ENCODE measurements at regions not wholly inside any gene's neighbourhood (a gene's known extent, or its start where the extent isn't known, plus 50 kb on each side); places are given as distances from the start of the nearest gene placed in this dataset.

DNA sequence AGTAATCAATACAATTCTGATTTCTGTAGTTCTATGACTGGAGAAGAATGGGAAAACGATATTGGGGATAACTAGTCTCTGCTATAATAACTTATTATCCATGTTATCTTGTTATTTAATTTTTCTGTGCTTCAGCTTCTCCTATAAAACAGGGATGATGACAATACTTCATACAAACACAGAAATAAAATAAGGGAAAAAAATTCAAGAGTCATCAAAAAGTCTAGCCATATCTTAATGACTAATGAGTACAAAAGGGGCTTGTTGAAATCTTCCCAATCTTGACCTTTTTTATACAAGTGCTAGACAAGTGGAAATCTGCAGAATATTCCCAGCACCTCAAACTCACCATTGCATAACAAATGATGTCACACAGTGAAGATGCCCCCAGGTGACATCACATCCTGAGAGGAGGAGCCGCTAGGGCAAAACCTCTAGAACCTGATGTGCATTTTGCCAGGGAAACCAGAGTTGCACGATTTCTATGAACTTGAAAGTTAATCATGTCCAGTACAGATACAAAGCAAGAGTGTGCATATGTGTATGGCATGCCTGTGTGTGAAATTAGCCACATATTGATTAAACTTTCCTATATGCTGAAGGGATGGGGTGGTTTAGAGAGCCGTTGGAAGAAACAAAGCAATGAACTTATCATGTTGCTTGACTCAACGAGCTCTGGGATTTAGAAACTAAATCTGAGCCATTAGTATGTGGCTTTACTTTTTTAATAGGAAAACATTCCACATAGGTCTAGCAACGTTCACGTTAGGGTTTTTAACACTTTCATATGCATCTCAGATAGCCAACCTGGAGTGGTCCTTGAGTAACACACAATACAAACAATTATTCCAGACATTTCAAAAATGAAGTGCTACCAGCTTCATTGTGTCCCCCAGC, 278.9 kb downstream of the SLC4A3 start:
- no peak overlapping the region for H3K4me3 ChIP-seq
- H3K27me3 ChIP-seq = peaks cover 0 to 10% (median 0%) of the 10 kb centered on the region in 3 donors
- H3K9me3 ChIP-seq = no peaks in the 10 kb centered on the region
- no peak for TF ChIP-seq POLR2A (IDR thresholded peaks at IDR 0.05)
- H3K27ac ChIP-seq = no peak overlapping the region
- H3K4me1 ChIP-seq = no peaks in the 10 kb centered on the region
- no peak for DNase-seq
- H3K36me3 ChIP-seq = no peaks in the 10 kb centered on the region
- intact Hi-C loops (cut with DNase I; ENCODE audit: low total_unique reads) = no loop called here
- 65 to 71% (median 67%) methylated on average over 7 of the region's 7 CpGs for WGBS, 5 donors

DNA sequence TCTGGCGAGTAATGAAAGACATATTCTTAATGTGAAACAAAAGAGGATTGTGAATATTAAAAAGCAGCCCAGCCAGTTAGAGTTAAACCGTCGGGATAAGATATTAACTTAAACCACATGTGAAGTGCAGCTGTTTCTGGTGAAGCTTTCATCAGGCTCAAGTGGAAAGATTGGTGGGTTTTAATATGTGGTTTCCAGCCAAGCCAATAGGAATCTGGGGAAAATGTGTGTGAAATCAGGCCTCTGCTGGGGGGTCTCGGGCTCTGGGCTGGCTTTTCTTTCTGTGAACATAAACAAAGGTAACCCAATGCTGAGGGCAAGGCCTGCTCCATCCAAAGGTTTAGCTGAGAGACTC, 279.6 kb downstream of the SLC4A3 start:
- DNase-seq = peak in 1 of 2 donors; percentile 39
- 42 to 63% (median 53%) methylated on average over 4 of the region's 4 CpGs for WGBS, 5 donors
- Histone ChIP-seq H3K9me3 (no peaks in the 10 kb centered on the region), H3K4me3 (no peak overlapping the region), H3K4me1 (no peaks in the 10 kb centered on the region), H3K36me3 (no peaks in the 10 kb centered on the region), H3K27ac (no peak overlapping the region), H3K27me3 (peaks cover 0 to 10% (median 0%) of the 10 kb centered on the region in 3 donors)
- intact Hi-C loops (cut with DNase I; ENCODE audit: low total_unique reads) = no loop called here
- TF ChIP-seq POLR2AphosphoS5 (IDR thresholded peaks at IDR 0.05) (no peak), EP300 (IDR thresholded peaks at IDR 0.05) (no peak), CTCF (IDR thresholded peaks at IDR 0.05) (no peak), POLR2A (IDR thresholded peaks at IDR 0.05) (no peak)

GRCh38 chr2:219908538-219908937, 281.1 kb downstream of the SLC4A3 start:
- Histone ChIP-seq H3K27me3 (peaks cover 0 to 6% (median 0%) of the 10 kb centered on the region in 3 donors), H3K4me3 (no peak overlapping the region), H3K27ac (no peak overlapping the region), H3K36me3 (no peaks in the 10 kb centered on the region), H3K4me1 (peaks cover 0 to 4% (median 0%) of the 10 kb centered on the region in 4 donors), H3K9me3 (no peaks in the 10 kb centered on the region)
- intact Hi-C loops (cut with DNase I; ENCODE audit: low total_unique reads) = no loop called here
- DNase-seq = no peak
- TF ChIP-seq POLR2AphosphoS5 (IDR thresholded peaks at IDR 0.05) (no peak), POLR2A (IDR thresholded peaks at IDR 0.05) (no peak), EP300 (IDR thresholded peaks at IDR 0.05) (no peak), CTCF (IDR thresholded peaks at IDR 0.05) (no peak)
- WGBS, 5 donors = 71 to 87% (median 81%) methylated on average over 2 of the region's 2 CpGs

DNA sequence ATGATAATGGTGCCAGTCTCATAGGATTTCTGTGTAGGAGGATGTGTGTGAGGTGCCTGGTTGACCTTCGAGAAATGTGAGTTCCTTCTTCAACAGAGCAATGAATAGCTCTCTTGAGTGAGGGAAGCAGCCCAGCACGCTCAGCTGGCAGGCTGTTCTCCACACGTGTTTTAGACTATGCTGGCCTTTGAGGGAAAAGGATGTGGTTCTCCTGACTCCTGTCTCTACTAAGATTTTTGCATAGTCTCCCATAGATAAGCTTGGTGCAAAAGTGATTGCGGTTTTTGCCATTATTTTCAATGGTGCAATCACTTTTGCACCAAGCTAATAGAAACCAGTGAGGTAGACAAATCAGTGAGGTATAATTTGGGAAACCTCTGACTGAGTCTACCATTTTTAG, 284.1 kb downstream of the SLC4A3 start:
- TF ChIP-seq POLR2AphosphoS5 (IDR thresholded peaks at IDR 0.05) (no peak), EP300 (IDR thresholded peaks at IDR 0.05) (no peak), CTCF (IDR thresholded peaks at IDR 0.05) (no peak), POLR2A (IDR thresholded peaks at IDR 0.05) (no peak)
- H3K4me3 ChIP-seq = no peak overlapping the region
- whole genome bisulfite sequencing, 5 donors = 65 to 79% (median 76%) methylated on average over 4 of the region's 4 CpGs
- intact Hi-C loops (cut with DNase I; ENCODE audit: low total_unique reads) = no loop called here
- H3K9me3 ChIP-seq = no peaks in the 10 kb centered on the region
- no peak for DNase-seq
- H3K27ac ChIP-seq = no peak overlapping the region
- no peaks in the 10 kb centered on the region for H3K36me3 ChIP-seq
- no peaks in the 10 kb centered on the region for H3K27me3 ChIP-seq
- peaks cover 0 to 4% (median 0%) of the 10 kb centered on the region in 4 donors for H3K4me1 ChIP-seq

DNA sequence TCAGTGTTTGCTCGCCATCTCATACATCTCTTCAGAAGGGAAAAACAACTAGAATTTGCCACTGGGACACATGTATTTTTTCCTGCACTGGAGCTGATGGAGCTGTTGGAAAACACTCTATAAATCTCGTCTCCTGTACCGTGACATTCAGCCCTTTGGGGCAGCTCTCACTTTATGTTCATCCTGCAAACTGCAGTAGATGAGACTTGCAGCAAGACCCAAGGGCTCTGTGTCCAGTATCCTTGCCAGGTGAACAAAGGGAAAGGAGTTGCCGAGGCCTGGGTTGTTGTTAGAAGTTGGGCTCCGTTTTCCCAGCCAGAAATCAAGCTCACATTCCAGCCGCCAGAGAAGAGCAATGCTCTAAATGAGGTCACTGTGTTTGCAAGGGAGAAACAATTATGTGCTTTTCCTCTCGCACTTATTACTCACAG, 285.1 kb downstream of the SLC4A3 start:
- 26 to 44% (median 40%) methylated on average over 7 of the region's 7 CpGs for WGBS, 5 donors
- TF ChIP-seq CTCF (IDR thresholded peaks at IDR 0.05) = no peak
- no peak for TF ChIP-seq EP300 (IDR thresholded peaks at IDR 0.05)
- TF ChIP-seq POLR2AphosphoS5 (IDR thresholded peaks at IDR 0.05) = no peak
- TF ChIP-seq POLR2A (IDR thresholded peaks at IDR 0.05) = no peak
- H3K27ac ChIP-seq = no peak overlapping the region

More for the DNA sequence above, 285.1 kb downstream of the SLC4A3 start:
- H3K4me3 ChIP-seq = no peak overlapping the region
- H3K27me3 ChIP-seq = no peaks in the 10 kb centered on the region
- intact Hi-C loops (cut with DNase I; ENCODE audit: low total_unique reads) = no loop called here
- H3K36me3 ChIP-seq = no peaks in the 10 kb centered on the region
- no peaks in the 10 kb centered on the region for H3K9me3 ChIP-seq
- peak in 1 of 2 donors; percentile 75 for DNase-seq
- peaks cover 0 to 4% (median 2%) of the 10 kb centered on the region in 4 donors for H3K4me1 ChIP-seq
